Activated CD4-positive, alpha-beta T cell treated with anti-CD3 and anti-CD28 coated beads, Interleukin-2, amount 50 U/mL, for 1 hour (primary cell): ENCODE measurements at regions not wholly inside any gene's neighbourhood (a gene's known extent, or its start where the extent isn't known, plus 50 kb on each side); places are given as distances from the start of the nearest gene placed in this dataset.

ENCODE experiments used
- DNase-seq: peaks from one replicate; pipeline ENCODE4 v3.0.0-alpha.2; 2020

- no peak for DNase-seq
Measured at GRCh38 chr7:136230210-136230609, 253.1 kb upstream of the MTPN start.

DNA sequence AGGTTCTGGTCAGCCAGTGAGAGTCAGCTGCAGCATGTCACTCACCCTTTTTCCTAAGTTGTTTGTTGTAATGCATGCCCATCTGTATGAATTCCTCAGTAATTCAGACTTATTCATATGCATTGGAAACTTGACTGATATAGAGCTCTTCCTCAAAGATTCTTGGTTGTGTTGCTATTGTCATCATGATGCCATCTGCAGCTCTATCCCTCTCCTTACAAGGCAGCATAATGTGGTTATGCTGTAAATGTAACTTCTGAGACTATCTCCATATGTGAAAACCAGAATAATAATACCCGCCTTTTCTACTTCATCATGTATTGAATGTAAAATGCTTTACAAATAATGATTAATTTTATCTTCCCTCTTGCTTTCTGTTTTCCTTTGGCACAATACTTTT, 252.6 kb upstream of the MTPN start:
- no peak for DNase-seq

DNA sequence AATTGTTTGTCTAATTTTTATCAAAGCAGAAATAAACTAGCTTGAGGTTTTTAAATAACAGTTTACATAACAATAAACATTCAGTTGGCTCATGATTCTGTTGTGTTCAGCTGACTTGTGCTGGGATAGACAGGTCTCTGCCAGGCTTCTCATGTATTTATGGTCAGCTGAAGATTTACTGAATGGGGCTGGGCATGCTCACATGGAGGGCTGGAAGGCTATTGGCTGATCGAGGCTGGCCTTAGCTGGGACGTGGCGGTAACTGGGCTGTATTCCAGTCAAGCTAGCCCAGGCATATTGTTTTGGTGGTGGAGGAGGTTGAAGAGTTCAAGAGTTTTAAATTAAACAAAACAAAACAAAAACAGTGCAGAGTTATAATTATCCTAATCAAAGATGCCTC, 251.0 kb upstream of the MTPN start:
- no peak for DNase-seq

GRCh38 chr7:136214356-136214755, 237.2 kb upstream of the MTPN start:
- DNase-seq = no peak

DNA sequence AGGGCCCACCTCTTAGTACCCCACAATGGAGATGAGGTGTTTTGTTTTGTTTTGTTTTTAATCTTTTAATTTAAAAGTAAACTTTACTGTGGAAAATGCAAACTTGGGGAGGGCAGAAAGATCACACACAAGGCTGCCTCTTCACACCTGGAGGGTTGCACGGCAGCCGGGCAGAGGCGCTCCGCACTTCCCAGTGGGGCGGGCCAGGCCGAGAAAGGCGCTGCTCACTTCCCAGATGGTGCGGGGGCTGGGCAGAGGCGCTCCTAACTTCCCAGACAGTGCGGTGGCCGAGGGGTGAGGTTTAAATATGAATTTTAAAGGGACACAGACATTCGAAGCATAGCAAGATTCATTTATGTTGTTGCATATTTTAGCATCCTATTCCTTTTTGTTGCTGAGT, 235.9 kb upstream of the MTPN start:
- no peak for DNase-seq

GRCh38 chr7:136210664-136211063, 233.5 kb upstream of the MTPN start:
- DNase-seq = no peak

- no peak for DNase-seq
Measured at GRCh38 chr7:136210079-136210478, 232.9 kb upstream of the MTPN start.

DNA sequence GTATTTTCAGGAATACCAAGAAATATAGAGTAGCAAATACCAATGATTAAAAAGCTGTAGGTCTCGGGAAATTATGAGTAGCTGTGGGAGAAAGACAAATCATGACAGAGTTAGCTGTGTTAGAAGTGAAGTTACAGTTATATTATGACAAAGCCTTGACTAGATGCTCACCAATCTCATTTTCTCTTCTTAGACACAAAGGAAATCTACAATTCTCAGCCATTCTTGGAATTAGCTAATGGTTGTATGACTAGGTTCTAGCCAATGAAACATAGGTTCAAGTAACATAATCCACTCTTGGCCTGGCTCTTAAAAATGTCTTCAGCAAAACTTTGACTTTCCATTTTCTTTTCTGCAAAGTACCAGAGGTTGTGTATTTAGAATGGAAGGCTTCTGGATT, 228.8 kb upstream of the MTPN start:
- DNase-seq = no peak

DNA sequence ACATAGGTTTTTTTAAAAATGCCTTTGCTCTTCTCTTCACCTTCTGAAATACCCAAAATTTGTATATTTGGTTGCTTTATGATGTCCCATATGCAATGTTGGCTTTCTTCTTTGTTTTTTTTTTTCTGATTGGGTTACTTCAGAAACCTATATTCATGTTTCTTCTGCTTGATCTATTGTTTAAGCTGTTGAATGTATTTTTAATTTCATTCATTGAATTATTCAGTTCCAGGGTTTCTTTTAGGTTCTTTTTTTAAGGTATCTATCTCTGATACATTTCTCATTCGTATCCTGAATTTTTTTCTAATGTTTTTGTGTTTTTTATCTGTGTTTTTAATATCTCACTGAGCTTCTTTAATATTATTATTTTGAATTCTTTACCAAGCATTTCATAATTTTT, 221.0 kb upstream of the MTPN start:
- DNase-seq = no peak

- DNase-seq = no peak
Measured at GRCh38 chr7:136194878-136195277, 217.7 kb upstream of the MTPN start.

- no peak for DNase-seq
Measured at GRCh38 chr7:136193940-136194339, 216.8 kb upstream of the MTPN start.

GRCh38 chr7:136189506-136189998, 212.4 kb upstream of the MTPN start:
- DNase-seq = no peak

- DNase-seq = no peak
Measured at GRCh38 chr7:136186281-136186680, 209.1 kb upstream of the MTPN start.

GRCh38 chr7:136184719-136185118, 207.6 kb upstream of the MTPN start:
- DNase-seq = no peak

- DNase-seq = no peak
Measured at GRCh38 chr7:136183981-136184380, 206.8 kb upstream of the MTPN start.

DNA sequence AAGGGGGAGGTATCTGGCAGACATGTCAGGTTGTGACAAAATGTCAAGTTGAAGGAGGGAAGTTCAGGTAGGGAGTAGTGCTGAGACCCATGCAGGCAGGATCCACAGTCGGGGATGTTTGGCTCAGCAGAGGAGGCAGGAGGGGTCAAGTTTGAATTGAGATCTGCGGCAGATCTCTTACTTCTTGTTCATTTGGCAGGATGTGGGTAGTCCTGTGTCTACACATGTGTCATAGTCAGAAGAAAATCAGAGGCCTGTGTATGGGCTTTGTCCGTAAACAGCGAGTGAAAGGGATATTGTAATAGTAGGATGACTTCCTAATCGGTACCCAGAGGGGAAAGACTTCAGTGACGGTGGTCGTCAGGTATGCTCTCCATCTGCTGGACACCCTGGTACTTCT, 203.8 kb upstream of the MTPN start:
- DNase-seq = no peak

- no peak for DNase-seq
Measured at GRCh38 chr7:136179851-136180721, 202.9 kb upstream of the MTPN start.

GRCh38 chr7:136179154-136179553, 202.0 kb upstream of the MTPN start:
- DNase-seq = no peak

DNA sequence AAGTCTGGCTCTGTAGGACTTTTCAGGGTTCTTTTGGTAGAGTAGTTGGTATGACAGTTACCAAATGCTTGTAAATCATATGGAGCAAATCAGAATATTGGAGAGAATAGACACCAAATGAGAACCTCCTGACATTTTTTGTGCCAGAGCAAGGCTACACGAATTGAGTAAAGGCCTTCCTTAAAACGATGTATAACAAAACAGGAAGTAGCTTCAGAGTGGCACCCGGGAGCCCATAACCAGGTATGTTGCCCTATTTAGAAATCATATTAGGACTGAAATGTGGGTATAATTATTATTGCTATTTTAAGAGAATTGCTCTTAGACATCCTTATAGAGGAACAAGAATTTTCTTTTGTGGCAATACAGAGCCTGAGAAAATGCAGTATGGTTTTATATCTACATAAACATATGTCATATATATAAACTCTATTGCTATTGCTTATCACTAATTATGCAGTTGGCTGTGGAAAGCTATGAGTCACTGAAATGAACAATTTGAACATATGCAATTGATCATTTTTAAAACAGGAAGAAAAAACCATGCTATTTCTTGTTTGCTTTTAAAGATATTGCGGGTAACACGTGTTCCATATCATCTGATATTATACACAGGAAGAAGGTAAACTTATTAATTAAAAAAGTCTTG, 197.4 kb upstream of the MTPN start:
- no peak for DNase-seq

- no peak for DNase-seq
Measured at GRCh38 chr7:136173874-136174273, 196.7 kb upstream of the MTPN start.

DNA sequence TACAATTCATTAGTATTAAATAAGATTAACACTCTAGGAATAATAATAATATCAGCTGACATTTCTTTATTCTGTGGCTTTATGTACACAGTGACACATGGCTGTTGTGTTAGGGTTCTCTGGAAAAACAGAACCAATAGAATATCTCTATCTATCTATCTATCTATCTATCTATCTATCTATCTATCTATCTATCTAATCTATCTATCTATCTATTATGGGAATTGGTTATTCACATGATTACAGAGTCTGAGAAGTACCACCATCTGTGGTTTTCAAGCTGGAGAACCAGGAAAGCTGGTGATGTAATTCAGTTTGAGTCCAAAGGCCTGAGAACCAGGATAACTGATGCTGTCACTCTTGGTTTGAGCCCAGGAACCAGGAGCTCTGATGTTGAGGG, 194.1 kb upstream of the MTPN start:
- no peak for DNase-seq

- no peak for DNase-seq
Measured at GRCh38 chr7:136168821-136169220, 191.7 kb upstream of the MTPN start.

GRCh38 chr7:136167991-136168390, 190.8 kb upstream of the MTPN start:
- DNase-seq = no peak

GRCh38 chr7:136166521-136166920, 189.4 kb upstream of the MTPN start:
- DNase-seq = no peak
